HepG2 (cell line): ENCODE measurements at regions not wholly inside any gene's neighbourhood (a gene's known extent, or its start where the extent isn't known, plus 50 kb on each side); places are given as distances from the start of the nearest gene placed in this dataset.

Experiments used
- ATAC-seq: fragments of 200-7000 bp; cut with Tn5 transposase; 3 replicates; pipeline ENCODE4 v1.9.1; 2020; ENCODE audit warnings: mild to moderate bottlenecking, moderate library complexity
- BruUV-seq: library from RNA; stranded (reverse); fragments of 400-500 nt; replicated peaks from 2 replicates; lab custom pipeline; 2021; lab: Mats Ljungman, UMichigan
- CTCF ChIA-PET: fragments of 300-600 bp; formaldehyde crosslinking; extraction: SDS; loops from one replicate; lab custom pipeline; 2021; ENCODE audit warnings: low total read pairs, inconsistent platforms, low intra/inter-chr PET ratio; lab: Yijun Ruan, JAX
- POLR2A ChIA-PET: fragments of 350-600 bp; sonication (Branson Sonifier 250); formaldehyde crosslinking; loops from one replicate; lab custom pipeline; 2020; ENCODE audit warnings: antibody characterized with exemption, inconsistent platforms; lab: Yijun Ruan, JAX
- DNase-seq: peaks from one replicate; pipeline ENCODE4 v3.0.0-alpha.2; 2015; ENCODE audit warnings: low spot score
- FAIRE-seq: peaks from 3 replicates; lab custom pipeline; 2011; peaks lifted over from hg19 to GRCh38; lab: Jason Lieb, UNC
- H2AFZ ChIP-seq: one replicate; pipeline ENCODE4 v1.6.1; 2011; ENCODE audit warnings: low read length, inconsistent platforms
- H3K27ac ChIP-seq: fragments of 300-600 bp; 3 replicates; pipeline ENCODE4 v1.8.0; 2011; ENCODE audit warnings: mixed run types, mild to moderate bottlenecking, mixed read lengths, low read length, inconsistent platforms; ENCODE audit not compliant: insufficient read depth; ENCODE audit errors: extremely low read length
- H3K27me3 ChIP-seq, 2 experiments: fragments of 200-600 bp in 1 of 2; 2 replicates in 1 of 2; 3 replicates in 1 of 2; pipeline versions ENCODE4 v1.6.0 to v1.8.0; 2011; ENCODE audit warnings: low read length in 2 of 2, mild to moderate bottlenecking in 2 of 2, moderate library complexity in 2 of 2, inconsistent platforms in 1 of 2; ENCODE audit not compliant: insufficient read depth in 2 of 2, control insufficient read depth in 1 of 2
- H3K36me3 ChIP-seq, 2 experiments: fragments of 200-600 bp in 1 of 2; replicated peaks in 1 of 2; 2 replicates in 1 of 2; 3 replicates in 1 of 2; pipeline versions ENCODE4 v1.5.1 to v1.8.0; 2011; ENCODE audit warnings: low read length in 2 of 2, inconsistent platforms in 1 of 2; ENCODE audit not compliant: insufficient read depth in 2 of 2, control insufficient read depth in 1 of 2
- H3K4me1 ChIP-seq: 2 replicates; pipeline ENCODE4 v1.5.1; 2012; ENCODE audit warnings: low read length, inconsistent platforms; ENCODE audit not compliant: insufficient read depth
- H3K4me2 ChIP-seq: 2 replicates; pipeline ENCODE4 v1.6.0; 2011; ENCODE audit warnings: low read depth, low read length, inconsistent platforms
- H3K4me3 ChIP-seq, 3 experiments: fragments of 200-600 bp in 1 of 3; sonication (generic), shearing (Covaris generic) in 1 of 3; replicated peaks in 1 of 3; 2 replicates each; pipeline ENCODE4 v1.5.1; 2011 to 2016; ENCODE audit warnings: low read length in 3 of 3, inconsistent platforms in 2 of 3, low read depth in 2 of 3, mild to moderate bottlenecking in 2 of 3, control low read depth in 1 of 3, mixed read lengths in 1 of 3; ENCODE audit not compliant: insufficient read depth in 1 of 3
- H3K79me2 ChIP-seq: one replicate; pipeline ENCODE4 v1.6.1; 2011; ENCODE audit warnings: low read length, inconsistent platforms; ENCODE audit not compliant: insufficient read depth
- H3K9ac ChIP-seq: 2 replicates; pipeline ENCODE4 v1.6.0; 2011; ENCODE audit warnings: mild to moderate bottlenecking, low read depth, low read length, inconsistent platforms; ENCODE audit not compliant: insufficient read depth
- H3K9me3 ChIP-seq: 2 replicates; pipeline ENCODE4 v1.5.1; 2012; ENCODE audit warnings: mild to moderate bottlenecking, low read length
- H4K20me1 ChIP-seq: 2 replicates; pipeline ENCODE4 v1.6.0; 2011; ENCODE audit warnings: inconsistent platforms, mild to moderate bottlenecking, low read length, moderate library complexity; ENCODE audit not compliant: insufficient read depth
- BORCS8-MEF2B ChIP-seq: sonication (generic); formaldehyde crosslinking; IDR thresholded peaks from 2 replicates; pipeline ENCODE4 v1.8.0; 2022; ENCODE audit warnings: mild to moderate bottlenecking, missing genetic modification reagents
- CHD4 ChIP-seq: fragments of 200-600 bp; sonication (generic); IDR thresholded peaks from 2 replicates; pipeline ENCODE4 v1.7.0; 2017; ENCODE audit warnings: mild to moderate bottlenecking, low read length, borderline replicate concordance
- MEIS2 ChIP-seq: sonication (generic); formaldehyde crosslinking; IDR thresholded peaks from 2 replicates; pipeline ENCODE4 v1.9.0; 2021; ENCODE audit warnings: mild to moderate bottlenecking, missing genetic modification reagents
- TFAP4 ChIP-seq: sonication (generic); IDR thresholded peaks from 2 replicates; pipeline ENCODE4 v1.6.1; 2016; ENCODE audit warnings: low read depth, borderline replicate concordance
- ZNF44 ChIP-seq: sonication (generic); formaldehyde crosslinking; IDR thresholded peaks from 2 replicates; pipeline ENCODE4 v1.5.1; 2020; ENCODE audit warnings: mild to moderate bottlenecking, missing genetic modification reagents
- WGBS: methylation state at CpG from one replicate; pipeline ENCODE4 v1.1.6; 2017; ENCODE audit warnings: low lambda C conversion rate; 5-methylcytosine and 5-hydroxymethylcytosine counted together
- in situ Hi-C: cut with HindIII; loops from 2 replicates; pipeline ENCODE4 v1.10.0; 2017; ENCODE audit warnings: low pct_unique_long_range_greater_than_20kb; ENCODE audit not compliant: extremely low pct_ligation_motif_present
- intact Hi-C: fragments of 100-400 bp; cut with micrococcal nuclease; formaldehyde crosslinking; loops from one replicate; pipeline ENCODE4 v1.10.0; 2022; ENCODE audit not compliant: unreplicated experiment
- TF ChIP-seq, protein P1 (sequence below): sonication (generic); formaldehyde crosslinking; IDR thresholded peaks from 2 replicates; pipeline ENCODE4 v1.5.0; 2020; ENCODE audit warnings: mild to moderate bottlenecking, missing genetic modification reagents, moderate library complexity
- TF ChIP-seq, protein P2 (sequence below): sonication (generic); formaldehyde crosslinking; IDR thresholded peaks from 2 replicates; pipeline ENCODE4 v1.4.0; 2020; ENCODE audit warnings: missing genetic modification reagents, borderline replicate concordance

DNA sequence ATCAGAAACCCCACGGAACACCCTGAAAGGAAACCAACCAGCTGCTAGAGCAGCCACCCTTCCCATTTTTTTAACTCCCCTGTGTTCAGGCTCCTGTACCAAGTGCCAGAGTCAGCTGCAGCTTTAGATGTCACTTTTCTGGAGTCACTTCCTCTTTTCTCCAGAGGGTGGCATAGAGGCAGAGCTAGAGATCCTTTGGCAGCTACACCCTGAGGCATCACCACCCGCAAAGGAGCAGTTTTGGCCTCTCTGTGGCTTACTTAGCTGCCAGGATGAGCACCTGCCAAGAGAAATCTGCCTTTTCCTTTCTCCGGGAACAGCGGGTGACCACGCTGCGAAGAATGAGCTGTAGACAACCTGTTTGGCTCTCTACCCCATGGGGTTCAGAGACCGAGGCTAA lies 58.0 kb upstream of the CHRDL1 start:
- no peaks in the 10 kb centered on the region for H3K79me2 ChIP-seq
- BruUV-seq: no TSS peak
- in situ Hi-C loops (loop anchor here (10.0 kb wide), 1 partner anchor 409 kb away; no protein-coding TSS in a partner anchor), intact Hi-C loops (no loop called here)
- H3K36me3 ChIP-seq: no peaks in the 10 kb centered on the region
- TF ChIP-seq, protein P1, sequence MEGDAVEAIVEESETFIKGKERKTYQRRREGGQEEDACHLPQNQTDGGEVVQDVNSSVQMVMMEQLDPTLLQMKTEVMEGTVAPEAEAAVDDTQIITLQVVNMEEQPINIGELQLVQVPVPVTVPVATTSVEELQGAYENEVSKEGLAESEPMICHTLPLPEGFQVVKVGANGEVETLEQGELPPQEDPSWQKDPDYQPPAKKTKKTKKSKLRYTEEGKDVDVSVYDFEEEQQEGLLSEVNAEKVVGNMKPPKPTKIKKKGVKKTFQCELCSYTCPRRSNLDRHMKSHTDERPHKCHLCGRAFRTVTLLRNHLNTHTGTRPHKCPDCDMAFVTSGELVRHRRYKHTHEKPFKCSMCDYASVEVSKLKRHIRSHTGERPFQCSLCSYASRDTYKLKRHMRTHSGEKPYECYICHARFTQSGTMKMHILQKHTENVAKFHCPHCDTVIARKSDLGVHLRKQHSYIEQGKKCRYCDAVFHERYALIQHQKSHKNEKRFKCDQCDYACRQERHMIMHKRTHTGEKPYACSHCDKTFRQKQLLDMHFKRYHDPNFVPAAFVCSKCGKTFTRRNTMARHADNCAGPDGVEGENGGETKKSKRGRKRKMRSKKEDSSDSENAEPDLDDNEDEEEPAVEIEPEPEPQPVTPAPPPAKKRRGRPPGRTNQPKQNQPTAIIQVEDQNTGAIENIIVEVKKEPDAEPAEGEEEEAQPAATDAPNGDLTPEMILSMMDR (CRISPR knock-in tag): peak; percentile 32; the same call in 1 of the 2 replicates
- TF ChIP-seq MEIS2 (CRISPR knock-in tag): no peak
- H3K9me3 ChIP-seq: no peaks in the 10 kb centered on the region
- ChIA-PET POLR2A (no interaction called here), CTCF (no interaction called here)
- peak; percentile 72; the same call in 2 of the 3 replicates for ATAC-seq
- no peak overlapping the region for H3K4me3 ChIP-seq
- no peak overlapping the region for H3K9ac ChIP-seq
- no peak overlapping the region for H3K27ac ChIP-seq
- no peak for DNase-seq
- no peak overlapping the region for H3K4me2 ChIP-seq
- FAIRE-seq: no peak
- no peaks in the 10 kb centered on the region for H3K27me3 ChIP-seq
- H3K4me1 ChIP-seq: no peaks in the 10 kb centered on the region
- WGBS: 0% methylated on average over 1 of the region's 7 CpGs
- H2AFZ ChIP-seq: no peak overlapping the region
- no peaks in the 10 kb centered on the region for H4K20me1 ChIP-seq

- no TSS peak for BruUV-seq
- WGBS: 25% methylated on average over 4 of the region's 4 CpGs
- ATAC-seq (peak; percentile 41; the same call in 1 of the 3 replicates), FAIRE-seq (no peak), DNase-seq (no peak)
- Histone ChIP-seq H3K9me3 (no peaks in the 10 kb centered on the region), H3K79me2 (no peaks in the 10 kb centered on the region), H3K27me3 (no peaks in the 10 kb centered on the region), H3K36me3 (no peaks in the 10 kb centered on the region), H3K4me1 (no peaks in the 10 kb centered on the region), H3K4me2 (no peak overlapping the region), H3K27ac (no peak overlapping the region), H2AFZ (no peak overlapping the region), H3K9ac (no peak overlapping the region), H3K4me3 (no peak overlapping the region), H4K20me1 (no peaks in the 10 kb centered on the region)
- CTCF ChIA-PET: no interaction called here
- TF ChIP-seq BORCS8-MEF2B (no peak), TFAP4 (no peak), ZNF44 (no peak), CHD4 (no peak)
- TF ChIP-seq, protein P2, sequence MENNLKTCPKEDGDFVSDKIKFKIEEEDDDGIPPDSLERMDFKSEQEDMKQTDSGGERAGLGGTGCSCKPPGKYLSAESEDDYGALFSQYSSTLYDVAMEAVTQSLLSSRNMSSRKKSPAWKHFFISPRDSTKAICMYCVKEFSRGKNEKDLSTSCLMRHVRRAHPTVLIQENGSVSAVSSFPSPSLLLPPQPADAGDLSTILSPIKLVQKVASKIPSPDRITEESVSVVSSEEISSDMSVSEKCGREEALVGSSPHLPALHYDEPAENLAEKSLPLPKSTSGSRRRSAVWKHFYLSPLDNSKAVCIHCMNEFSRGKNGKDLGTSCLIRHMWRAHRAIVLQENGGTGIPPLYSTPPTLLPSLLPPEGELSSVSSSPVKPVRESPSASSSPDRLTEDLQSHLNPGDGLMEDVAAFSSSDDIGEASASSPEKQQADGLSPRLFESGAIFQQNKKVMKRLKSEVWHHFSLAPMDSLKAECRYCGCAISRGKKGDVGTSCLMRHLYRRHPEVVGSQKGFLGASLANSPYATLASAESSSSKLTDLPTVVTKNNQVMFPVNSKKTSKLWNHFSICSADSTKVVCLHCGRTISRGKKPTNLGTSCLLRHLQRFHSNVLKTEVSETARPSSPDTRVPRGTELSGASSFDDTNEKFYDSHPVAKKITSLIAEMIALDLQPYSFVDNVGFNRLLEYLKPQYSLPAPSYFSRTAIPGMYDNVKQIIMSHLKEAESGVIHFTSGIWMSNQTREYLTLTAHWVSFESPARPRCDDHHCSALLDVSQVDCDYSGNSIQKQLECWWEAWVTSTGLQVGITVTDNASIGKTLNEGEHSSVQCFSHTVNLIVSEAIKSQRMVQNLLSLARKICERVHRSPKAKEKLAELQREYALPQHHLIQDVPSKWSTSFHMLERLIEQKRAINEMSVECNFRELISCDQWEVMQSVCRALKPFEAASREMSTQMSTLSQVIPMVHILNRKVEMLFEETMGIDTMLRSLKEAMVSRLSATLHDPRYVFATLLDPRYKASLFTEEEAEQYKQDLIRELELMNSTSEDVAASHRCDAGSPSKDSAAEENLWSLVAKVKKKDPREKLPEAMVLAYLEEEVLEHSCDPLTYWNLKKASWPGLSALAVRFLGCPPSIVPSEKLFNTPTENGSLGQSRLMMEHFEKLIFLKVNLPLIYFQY (CRISPR knock-in tag): no peak
- TF ChIP-seq, protein P1 (CRISPR knock-in tag): peak; percentile 42
- intact Hi-C loops (no loop called here), in situ Hi-C loops (loop anchor here (10.0 kb wide), 1 partner anchor 407 kb away; no protein-coding TSS in a partner anchor)
- POLR2A ChIA-PET: no interaction called here
Measured at GRCh38 chrX:110852180-110852579, 56.6 kb upstream of the CHRDL1 start.
